ENCODE measurements at regions not wholly inside any gene's neighbourhood (a gene's known extent, or its start where the extent isn't known, plus 50 kb on each side); places are given as distances from the start of the nearest gene placed in this dataset.

DNA sequence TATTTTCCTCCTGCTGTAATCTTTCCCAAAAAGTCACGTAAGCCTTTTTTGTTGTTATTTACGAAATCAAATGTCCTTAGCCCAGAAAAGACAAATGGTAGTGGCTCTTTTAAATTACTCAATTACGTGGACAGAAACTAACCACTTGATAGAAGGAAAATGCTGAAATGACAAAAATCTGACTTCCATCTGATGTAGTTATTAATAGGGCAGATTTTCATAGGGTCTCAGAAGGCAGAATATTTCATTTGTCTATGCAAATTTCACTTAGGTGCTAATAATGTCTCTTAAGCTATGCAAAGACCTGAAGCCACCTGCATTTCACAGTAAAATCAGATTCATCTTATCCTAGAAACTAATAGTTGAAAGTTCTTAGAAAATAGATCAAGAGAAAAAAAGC, 295.7 kb downstream of the TMA16 start:
- Histone ChIP-seq H2BK120ac (replicated peaks; ENCODE audit: low read depth, low read length) (no peak overlapping the region), H3K23ac (ENCODE audit: insufficient read length) (no peak overlapping the region), H4K5ac (ENCODE audit: insufficient read length, low read depth, low read length) (no peak overlapping the region), H3K36me3 (ENCODE audit: control insufficient read depth in 2 of 4, insufficient read depth in 4 of 4, low read length in 3 of 4) (no peaks in the 10 kb centered on the region), H4K20me1 (replicated peaks in 1 of 2; ENCODE audit: control insufficient read depth in 1 of 2, insufficient read depth in 2 of 2, low read length in 2 of 2) (no peaks in the 10 kb centered on the region), H3K4me3 (ENCODE audit: extremely low read depth in 1 of 4, insufficient read depth in 2 of 4, low read depth in 3 of 4, low read length in 4 of 4) (no peak overlapping the region), H3K79me2 (ENCODE audit: control insufficient read depth in 1 of 2, insufficient read depth in 2 of 2, low read length in 2 of 2) (no peaks in the 10 kb centered on the region), H2AFZ (ENCODE audit: low read length) (no peak overlapping the region), H3K18ac (ENCODE audit: extremely low read depth, low read length) (no peak overlapping the region), H4K8ac (ENCODE audit: extremely low read depth, insufficient read depth, low read length) (no peak overlapping the region), H3K27ac (ENCODE audit: low read depth, low read length) (no peak overlapping the region), H2AK5ac (ENCODE audit: low read depth, low read length) (no peak overlapping the region), H4K91ac (replicated peaks; ENCODE audit: insufficient read length, low read length) (no peak overlapping the region), H2BK15ac (ENCODE audit: low read length) (no peak overlapping the region), H3K4me1 (replicated peaks in 1 of 4; ENCODE audit: control insufficient read depth in 3 of 4, insufficient read depth in 4 of 4, low read length in 3 of 4) (no peaks in the 10 kb centered on the region), H3K4ac (replicated peaks; ENCODE audit: insufficient read length, low read depth, low read length) (no peak overlapping the region), H3K27me3 (replicated peaks in 1 of 4; ENCODE audit: control insufficient read depth in 3 of 4, extremely low read depth in 1 of 4, insufficient read depth in 3 of 4, low read length in 3 of 4) (no peaks in the 10 kb centered on the region), H3K56ac (replicated peaks; ENCODE audit: insufficient read length, low read depth, low read length) (no peak overlapping the region), H2BK20ac (ENCODE audit: low read length) (no peak overlapping the region), H3K4me2 (ENCODE audit: insufficient read depth in 1 of 2, low read depth in 2 of 2, low read length in 2 of 2) (no peak overlapping the region), H3K79me1 (ENCODE audit: low read depth, low read length) (no peaks in the 10 kb centered on the region), H2BK12ac (ENCODE audit: low read depth, low read length) (no peak overlapping the region), H3K9ac (replicated peaks in 1 of 4; ENCODE audit: extremely low read depth in 1 of 4, low read depth in 3 of 4, low read length in 3 of 4) (no peak overlapping the region), H2BK5ac (ENCODE audit: low read depth, low read length) (no peak overlapping the region), H3K14ac (ENCODE audit: insufficient read length) (no peak overlapping the region), H3K9me3 (ENCODE audit: insufficient read depth in 2 of 2, low read depth in 1 of 2, low read length in 1 of 2) (no peaks in the 10 kb centered on the region), H3K23me2 (ENCODE audit: low read depth, low read length) (no peaks in the 10 kb centered on the region)
- POLR2A ChIA-PET (ENCODE audit: partially characterized antibody), result no interaction called here
- peak; percentile 13; the same call in 1 of the 2 replicates for TF ChIP-seq MAFK (IDR thresholded peaks at IDR 0.05; ENCODE audit: low read depth, low read length)
- TF ChIP-seq SP2 (IDR thresholded peaks at IDR 0.05; ENCODE audit: low read length), result no peak
- FAIRE-seq (no peak), DNase-seq (ENCODE audit: low read depth in 1 of 2, low spot score in 2 of 2) (no peak)
- 95% methylated on average over 3 of the region's 3 CpGs; no CpG with 5 or more reads in 1 of the 2 experiments for WGBS, 2 experiments (ENCODE audit: extremely low coverage in 1 of 2, insufficient coverage in 1 of 2, insufficient read length in 1 of 2, insufficient replicate concordance in 2 of 2, low coverage in 1 of 2, low lambda C conversion rate in 2 of 2, missing lambda C conversion rate in 1 of 2)
- CTCF ChIA-PET (ENCODE audit: partially characterized antibody), result no interaction called here

Data from H1 (cell line).